Jurkat, Clone E6-1 (cell line): ENCODE measurements at regions not wholly inside any gene's neighbourhood (a gene's known extent, or its start where the extent isn't known, plus 50 kb on each side); places are given as distances from the start of the nearest gene placed in this dataset.

Source experiments
- DNase-seq: peaks from one replicate; pipeline ENCODE4 v3.0.0-alpha.2; 2011; ENCODE audit warnings: low read depth, low spot score
- H3K4me3 ChIP-seq: 2 replicates; pipeline ENCODE4 v1.5.1; 2011; ENCODE audit warnings: mild to moderate bottlenecking, low read length, control low read depth, moderate library complexity

DNA sequence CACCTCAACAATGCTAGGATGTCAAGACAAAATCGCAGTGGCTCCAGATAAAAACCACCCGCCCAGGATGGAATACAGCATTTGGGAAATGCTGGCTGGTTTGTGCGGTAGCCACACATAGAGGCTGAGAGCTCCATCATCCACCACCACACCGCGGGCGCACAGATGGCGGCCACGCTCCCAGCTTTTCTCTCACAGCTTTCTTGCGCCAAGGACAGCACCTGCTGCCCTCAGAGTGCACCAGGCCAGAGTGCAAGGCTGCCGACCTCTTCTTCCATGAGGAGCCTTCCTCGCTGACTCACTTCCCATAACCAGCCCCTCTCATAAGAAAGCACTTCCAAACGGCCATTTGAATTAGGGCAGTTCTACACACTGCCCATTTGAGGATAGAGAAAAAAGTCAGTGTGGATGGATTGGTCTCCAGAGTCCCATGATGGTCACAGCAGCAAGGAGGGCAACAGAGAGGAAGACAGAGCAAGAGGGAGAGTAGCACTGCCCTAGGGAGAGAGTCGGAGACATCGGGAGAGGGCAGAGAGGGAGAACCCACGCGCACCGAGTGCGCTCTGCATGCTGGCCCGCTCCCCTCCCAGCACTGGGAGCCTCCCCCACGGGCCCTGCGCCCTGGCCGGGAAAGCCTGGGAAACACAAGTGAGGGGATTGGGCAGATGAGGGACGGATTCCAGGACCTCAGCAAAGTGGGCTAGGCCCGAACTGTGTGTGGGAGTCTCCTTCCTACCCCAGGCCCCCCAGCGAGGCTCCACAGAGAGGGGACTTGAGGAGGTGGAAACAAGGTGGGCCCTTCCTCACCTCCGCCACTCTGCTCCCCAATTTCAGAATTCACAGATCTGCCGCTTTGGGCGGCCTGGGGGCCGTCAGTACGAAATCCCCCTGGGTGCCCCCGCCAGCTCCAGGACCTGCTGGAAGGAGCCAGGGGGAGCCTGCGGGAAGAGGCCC lies 156.9 kb downstream of the USP12 start:
- no peak overlapping the region for H3K4me3 ChIP-seq
- no peak for DNase-seq

DNA sequence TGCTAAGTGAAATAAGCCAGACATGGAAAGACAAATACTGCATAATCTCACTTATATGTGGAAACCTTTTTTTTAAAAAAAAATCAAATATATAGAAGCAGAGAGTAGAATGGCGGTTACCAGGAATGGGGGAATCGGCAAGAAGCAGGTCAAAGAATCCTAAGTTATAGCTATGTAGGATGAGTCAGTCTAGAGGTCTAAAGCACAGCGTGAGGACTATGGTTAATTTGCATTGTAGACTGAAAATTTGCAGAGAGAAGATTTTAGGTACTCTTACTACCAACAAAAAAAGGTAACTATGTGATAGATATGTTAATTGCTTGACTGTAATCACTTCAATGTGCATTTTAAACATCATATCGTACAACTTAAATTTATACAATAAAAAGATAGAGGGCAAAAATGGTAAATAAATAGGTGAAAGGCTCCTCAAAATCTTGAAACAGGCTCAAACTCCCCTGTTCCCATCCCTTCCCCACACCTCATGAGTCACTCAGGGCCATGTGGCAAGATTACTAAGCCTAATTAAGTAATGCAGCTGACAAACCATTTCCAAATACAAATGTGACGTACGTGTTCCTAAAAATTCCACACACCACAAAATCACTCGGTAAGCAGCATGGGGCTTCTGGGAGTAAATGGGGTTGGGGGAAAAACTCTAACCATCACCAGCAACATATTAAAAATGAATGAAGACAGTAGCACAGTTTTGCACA lies 159.0 kb downstream of the USP12 start:
- no peak for DNase-seq
- no peak overlapping the region for H3K4me3 ChIP-seq

DNA sequence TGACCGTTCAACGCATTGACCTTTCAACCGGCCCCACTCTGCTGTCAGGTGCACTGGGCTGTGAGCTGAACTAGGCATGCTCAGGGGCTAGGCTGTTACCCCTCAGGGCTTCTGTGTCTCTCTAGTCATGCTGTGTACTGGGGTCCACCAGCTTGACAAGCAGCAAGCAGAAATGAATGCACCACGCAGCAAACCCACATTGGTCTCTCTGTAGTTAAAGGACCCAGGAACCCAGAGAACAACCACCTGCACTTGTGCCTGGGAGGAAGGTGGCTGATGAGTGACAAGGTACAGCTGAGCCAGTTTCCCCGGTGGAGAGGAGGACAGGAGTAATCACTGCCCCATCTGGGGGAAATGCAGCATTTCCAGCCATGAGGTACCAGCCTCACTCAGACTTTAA lies 159.9 kb downstream of the USP12 start:
- no peak overlapping the region for H3K4me3 ChIP-seq
- no peak for DNase-seq

DNA sequence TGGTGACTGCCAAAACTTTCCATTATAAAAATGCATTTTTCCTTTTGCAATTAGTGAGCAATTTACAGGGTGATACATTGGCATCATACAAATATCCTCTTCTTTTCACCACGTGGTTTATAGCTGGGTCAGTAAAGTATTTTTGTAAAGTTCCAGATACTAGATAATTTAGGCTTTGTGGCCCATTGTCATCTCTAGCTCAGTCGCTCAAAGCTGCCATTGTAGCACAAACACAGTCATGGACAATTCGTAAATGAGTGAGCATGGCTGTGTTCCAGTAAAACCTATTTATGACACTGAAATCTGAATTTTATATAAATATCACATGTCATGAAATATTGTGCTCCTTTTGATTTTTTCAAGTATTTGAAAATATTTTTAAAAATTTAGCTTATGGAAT lies 162.9 kb downstream of the USP12 start:
- no peak overlapping the region for H3K4me3 ChIP-seq
- no peak for DNase-seq

DNA sequence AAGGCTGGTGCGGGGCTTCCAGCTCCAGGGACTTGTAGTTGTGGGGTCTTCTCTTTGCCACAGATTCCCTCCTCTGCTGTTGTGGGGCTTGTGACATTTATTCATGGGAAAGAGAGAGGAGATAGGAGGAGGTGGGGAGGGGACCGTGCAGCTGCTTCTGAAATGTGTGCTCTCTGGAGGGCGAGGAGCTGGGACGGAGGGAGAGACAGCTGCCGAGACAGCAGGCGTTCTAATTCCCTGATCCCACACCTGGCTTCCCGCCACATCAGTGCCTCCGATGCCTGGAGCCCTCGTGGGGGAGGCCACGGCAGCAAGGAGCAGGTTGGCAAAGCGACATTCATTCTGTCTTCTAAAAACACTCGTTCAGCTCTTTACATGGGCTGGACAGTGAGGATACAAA lies 164.4 kb downstream of the USP12 start:
- no peak overlapping the region for H3K4me3 ChIP-seq
- no peak for DNase-seq

DNA sequence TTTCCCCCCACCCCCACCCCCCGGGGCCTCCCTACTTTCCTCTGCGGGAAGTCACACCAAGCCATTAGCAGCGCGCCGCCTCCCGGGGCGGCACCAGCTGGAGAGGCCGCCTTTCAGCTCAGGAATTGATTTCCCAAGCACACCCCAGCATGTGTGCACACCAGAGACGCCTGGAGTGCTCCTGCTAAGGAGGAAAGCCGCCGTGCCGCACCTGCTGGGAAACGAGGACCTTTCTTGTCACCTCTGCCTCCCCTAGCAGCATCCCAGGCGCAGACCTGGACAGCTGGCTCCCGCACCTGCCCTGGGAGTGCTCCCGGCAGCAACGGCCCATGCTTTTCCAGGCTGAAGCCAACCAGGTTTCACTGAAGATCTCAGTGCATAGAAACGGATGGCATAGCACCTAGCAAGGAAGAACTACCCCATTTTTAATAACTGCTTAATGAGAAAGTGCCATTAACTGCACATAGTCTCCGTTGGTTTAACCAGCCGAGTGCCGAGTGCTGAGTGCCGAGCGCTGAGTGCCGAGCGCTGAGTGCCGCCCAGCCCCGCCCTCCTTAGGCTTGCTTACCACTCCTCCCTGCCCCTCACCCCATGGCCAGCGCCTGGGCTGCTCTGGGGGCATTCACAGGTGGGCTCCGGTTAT lies 165.0 kb downstream of the USP12 start:
- H3K4me3 ChIP-seq: no peak overlapping the region

DNA sequence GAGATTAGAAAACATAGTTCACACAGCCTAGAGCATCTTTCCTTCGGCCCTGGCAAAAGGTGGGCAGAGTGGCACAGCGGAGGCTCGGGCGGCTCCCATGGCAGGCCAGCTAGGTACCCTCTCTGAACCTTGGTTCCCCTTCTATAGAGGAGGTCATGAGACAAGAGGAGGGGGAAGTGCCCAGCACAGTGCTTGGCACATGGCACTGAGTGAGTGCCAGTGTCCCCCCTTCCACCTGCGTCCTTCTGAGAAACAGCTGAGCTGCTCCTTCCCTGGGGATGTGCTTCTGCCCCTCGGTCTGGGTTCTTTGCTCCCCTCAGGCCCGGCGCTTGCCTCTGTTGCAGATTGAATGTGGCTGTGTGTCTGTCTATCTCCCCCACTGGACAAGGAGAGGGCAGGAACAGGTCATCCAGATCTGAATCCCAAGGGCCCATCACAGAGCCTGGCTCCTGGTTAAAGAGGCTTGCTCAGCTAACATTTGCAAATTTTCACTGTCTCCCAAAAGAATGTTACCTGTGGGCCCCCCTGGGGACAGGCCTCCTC lies 165.6 kb downstream of the USP12 start:
- no peak for DNase-seq
- no peak overlapping the region for H3K4me3 ChIP-seq

More for the DNA sequence above, 165.0 kb downstream of the USP12 start:
- DNase-seq: no peak

DNA sequence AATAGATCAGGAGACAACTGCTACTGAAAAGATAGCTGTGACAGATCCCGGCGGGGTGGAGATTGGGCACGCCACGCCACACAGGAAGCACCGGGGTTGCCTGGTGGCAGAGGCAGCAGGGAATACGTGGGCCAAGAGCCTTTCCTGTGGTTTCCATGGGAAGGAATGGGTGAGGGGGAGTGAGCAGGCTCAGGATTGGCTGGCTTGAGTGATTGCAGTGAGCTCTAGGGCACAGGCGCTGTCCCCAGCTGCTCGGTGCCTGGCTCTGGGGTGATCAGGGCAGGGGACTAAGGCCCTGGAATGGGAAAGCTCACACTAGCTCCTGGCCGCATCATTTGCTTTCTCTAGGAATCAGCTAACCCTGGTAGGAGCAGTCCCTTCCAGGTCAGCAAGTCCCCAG lies 166.1 kb downstream of the USP12 start:
- DNase-seq: no peak
- H3K4me3 ChIP-seq: no peak overlapping the region

DNA sequence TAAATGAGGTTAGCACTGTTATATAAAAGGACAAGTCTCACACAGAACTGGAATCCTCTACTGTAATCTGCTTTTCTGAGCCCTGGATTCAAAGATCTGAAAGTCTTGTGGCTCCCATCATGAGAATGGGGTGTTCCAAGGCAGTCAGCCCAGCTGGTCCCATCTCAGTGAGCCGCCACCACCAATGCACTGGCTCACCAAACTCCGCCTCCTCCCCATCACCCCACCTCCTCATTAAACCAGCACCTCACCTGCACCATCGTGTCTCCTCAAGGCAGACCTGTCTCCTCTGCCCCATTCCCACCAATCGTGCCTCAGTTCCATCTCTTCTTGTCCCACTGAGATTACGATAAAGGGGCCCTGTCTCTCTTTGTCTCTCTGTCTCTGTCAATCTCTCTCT lies 166.7 kb downstream of the USP12 start:
- no peak for DNase-seq
- no peak overlapping the region for H3K4me3 ChIP-seq

DNA sequence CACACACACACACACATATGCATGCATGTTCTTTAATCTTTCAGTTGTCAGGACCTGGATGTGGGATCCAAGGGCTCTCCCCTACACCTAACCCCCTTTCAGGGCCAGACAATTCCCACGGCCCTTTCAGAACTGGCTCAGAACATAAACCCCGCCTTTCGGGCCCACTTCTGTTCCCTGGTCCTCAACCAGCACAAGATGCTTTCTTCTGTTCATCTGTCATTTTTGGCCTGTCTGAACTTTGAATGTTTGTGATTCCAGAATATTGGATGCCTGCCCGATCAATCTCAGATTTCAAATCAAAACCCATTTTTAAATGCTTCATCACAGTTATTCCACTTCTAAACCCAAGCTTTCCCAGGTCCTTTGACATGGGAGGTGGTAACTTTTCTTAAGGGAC lies 167.3 kb downstream of the USP12 start:
- no peak overlapping the region for H3K4me3 ChIP-seq
- DNase-seq: no peak

DNA sequence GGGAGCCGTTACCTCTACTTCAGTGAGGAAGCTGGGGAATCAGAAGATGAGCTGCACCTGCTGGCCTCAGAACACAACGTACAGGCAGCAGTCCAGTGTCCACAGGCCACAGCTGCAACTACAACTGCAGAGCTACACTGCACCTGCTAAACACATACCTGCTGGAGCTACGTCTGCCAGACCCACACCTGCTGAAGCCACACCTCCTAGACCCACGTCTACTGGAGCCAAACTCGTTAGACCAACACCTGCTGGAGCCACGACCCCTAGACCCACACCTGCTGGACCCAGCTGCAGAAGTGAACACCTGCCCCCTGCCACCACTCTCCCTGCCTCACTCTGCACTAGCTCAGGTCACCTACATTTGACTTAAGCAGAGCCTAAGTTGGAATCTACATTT lies 169.9 kb downstream of the USP12 start:
- H3K4me3 ChIP-seq: no peak overlapping the region
- no peak for DNase-seq

DNA sequence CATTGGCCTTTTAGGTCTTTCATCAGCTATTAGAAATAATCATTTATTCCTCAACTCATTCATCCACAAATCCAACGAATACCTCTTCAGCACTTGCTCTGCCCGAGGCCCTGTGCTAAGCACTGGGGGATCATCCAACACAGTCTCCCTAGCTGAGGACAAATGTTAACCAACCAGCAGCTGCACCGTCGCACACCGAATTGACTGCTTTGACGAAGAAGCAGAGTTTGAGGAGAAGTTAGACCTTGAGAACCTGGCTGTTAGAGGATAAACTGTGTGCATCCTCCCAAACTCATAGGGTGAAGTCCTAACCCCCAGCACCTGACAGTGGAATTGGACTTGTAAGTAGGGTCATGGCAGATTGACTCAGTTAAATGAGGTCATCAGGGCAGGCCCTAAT lies 170.9 kb downstream of the USP12 start:
- no peak overlapping the region for H3K4me3 ChIP-seq
- no peak for DNase-seq

DNA sequence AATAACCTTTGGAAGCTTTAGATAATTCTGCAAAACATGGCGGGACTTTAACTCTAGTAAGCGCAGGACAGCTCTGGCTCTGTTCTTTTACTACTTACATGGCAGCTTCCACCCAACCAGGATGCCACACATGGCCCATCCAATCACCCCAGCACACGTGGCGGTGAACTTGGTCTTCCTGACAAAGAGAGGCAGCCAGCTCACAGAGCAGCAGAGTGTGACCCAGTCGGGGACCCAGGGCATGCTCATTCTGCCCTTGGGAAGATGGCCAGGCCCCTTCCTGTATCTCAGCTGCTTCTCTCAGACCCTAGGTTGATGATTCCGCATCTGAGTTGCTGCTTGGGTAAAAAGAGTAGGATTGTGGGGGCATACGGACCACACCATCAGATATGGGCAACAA lies 172.1 kb downstream of the USP12 start:
- DNase-seq: no peak
- no peak overlapping the region for H3K4me3 ChIP-seq

DNA sequence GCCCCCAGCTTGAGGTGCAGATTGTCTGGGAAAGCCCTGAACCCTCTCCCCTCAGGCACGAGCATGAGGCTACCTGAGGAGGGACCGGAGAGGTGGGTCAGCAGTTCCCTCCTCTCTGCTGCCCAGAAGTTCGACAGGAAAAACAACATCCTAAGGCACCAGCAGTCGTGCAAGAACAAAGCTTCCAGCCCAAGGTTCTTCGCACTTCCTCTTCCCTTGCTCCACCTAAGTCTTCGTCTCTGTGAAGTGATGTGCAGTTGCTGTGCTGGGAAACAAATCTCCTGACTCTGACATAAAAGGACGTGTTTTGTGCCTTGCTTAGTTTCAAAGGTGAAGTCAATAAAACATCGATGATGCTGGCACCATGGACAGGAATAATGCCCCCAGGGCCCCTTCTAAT lies 173.3 kb downstream of the USP12 start:
- DNase-seq: no peak
- no peak overlapping the region for H3K4me3 ChIP-seq

DNA sequence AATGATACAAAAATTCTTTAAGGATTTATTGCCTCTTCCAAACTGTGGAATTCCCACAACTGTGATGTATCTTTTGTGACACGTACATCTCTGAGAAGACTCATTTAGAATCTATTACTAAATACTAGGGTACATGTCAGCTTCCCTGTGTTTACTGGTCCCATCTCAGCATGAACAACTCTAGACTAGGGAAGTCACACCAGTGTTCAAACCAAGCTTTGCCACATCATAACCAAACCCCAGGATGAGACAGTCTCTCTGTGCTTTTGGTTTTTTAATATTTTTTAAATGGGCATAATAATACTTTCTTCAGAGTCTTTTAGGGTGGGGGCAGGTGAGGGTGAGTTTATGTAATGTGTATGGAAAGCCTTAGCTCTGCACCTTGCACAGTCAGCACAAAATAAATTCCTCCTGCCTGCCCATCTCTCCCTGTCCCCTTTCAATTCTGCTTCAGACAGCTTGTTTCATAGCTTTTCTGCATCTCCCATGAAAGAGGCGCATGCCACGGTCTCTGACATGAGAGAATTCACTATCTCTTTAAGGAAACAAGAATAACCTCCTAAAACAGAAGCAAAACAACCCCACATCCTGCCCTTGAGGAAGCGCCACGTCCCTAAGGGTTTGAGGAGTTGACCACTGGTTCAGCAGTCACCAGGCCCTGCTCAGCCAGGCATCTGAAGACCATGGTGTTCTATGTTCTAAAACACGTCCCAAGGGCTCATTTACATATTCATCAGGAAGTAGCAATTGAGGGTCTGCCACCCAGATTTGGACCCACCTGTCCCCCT lies 174.5 kb downstream of the USP12 start:
- H3K4me3 ChIP-seq: no peak overlapping the region
- no peak for DNase-seq

DNA sequence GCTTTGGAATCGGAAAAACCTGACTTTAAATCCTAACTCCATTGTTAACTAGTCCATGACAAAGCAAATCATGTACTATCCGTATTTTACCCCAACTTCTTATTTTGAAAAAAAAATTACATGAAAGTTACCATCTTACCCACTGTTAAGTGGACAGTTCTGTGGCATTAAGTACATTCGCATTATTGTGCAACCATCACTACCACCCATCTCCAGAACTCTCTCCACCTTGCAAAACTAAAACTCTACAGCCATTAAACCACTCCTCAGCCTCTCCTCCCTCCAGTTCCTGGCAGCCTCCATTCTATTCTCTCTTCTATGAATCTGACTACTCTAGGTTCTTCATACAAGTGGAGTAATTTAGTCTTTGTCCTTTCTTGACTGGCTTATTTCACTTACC lies 176.5 kb downstream of the USP12 start:
- H3K4me3 ChIP-seq: no peak overlapping the region
- DNase-seq: no peak

DNA sequence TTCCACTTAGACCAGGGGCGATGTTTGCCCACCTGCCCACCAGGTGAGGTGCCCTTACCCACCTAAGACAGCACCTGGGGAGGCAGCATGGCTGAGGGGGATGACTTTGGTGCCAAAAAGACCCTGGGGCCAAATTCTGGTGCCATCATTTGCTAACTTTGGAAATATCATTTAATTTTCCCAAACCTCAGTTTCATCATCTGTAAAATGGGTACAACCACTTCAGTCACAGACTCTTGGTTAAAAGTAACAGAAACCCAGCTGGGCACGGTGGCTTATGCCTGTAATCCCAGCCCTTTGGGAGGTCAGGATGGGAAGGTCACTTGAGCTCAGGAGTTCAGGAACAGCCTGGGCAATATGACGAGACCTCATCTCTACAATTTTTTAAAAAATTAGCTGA lies 177.8 kb downstream of the USP12 start:
- no peak for DNase-seq
- H3K4me3 ChIP-seq: no peak overlapping the region

DNA sequence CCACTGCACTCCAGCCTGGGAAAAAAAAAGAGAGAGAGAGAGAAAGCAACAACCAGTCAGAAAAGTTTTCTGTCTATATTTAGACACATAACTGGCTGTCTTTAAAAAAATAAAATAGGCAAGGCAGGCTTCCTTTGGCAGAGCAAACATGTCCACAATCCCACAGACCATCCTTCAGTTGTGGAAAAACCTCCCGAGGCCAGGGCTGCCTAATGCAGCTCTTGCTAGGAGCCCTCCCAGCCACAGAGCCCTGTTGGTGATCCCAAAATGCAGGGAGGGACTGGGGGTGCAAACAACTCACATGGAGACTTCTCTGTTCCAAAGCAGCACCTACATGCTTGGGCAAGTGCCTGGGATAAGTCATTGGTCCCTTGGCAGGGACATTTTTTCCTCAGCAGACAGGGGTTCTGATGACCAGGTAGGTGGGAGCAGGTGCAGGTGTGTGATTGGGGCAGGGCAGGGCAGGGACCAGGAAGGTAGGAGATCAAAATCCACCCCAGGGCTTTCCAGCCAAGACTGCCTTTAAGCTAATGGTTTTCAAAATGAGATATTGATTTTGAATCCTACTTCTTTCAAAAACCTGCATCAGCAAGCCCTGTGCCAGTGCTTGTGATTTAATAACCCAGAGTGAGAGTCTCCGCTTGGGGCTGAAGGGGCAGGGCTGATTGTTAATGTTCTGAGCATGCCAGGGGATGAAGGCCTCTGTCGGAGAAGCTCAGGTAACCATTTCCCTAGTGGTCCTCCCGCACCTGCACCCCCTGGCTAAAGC lies 178.5 kb downstream of the USP12 start:
- H3K4me3 ChIP-seq: no peak overlapping the region
- no peak for DNase-seq
